Erythroblast (primary cell): ENCODE measurements at regions not wholly inside any gene's neighbourhood (a gene's known extent, or its start where the extent isn't known, plus 50 kb on each side); places are given as distances from the start of the nearest gene placed in this dataset.
A peak's percentile ranks its signal among the peaks of the same experiment; 100 is the strongest.
"Not testable (repeated sequence)": the region's sequence is repeated elsewhere in the genome, so short reads cannot be mapped to it uniquely, and the experiment has no call there.

ENCODE experiments used
- DNase-seq, 2 experiments: peaks; one replicate each; lab custom pipeline; 2025; lab: John Stamatoyannopoulos, UW
- GATA1 ChIP-seq: IDR thresholded peaks from 2 replicates; pipeline ENCODE4 v1.6.1; 2011; ENCODE audit warnings: low read depth, mild to moderate bottlenecking, control low read depth, low read length, moderate library complexity
- POLR2A ChIP-seq: IDR thresholded peaks from 2 replicates; pipeline ENCODE4 v1.6.1; 2011; ENCODE audit warnings: mild to moderate bottlenecking, low read length

- no peak for DNase-seq
- TF ChIP-seq GATA1: no peak
- TF ChIP-seq POLR2A: no peak
These were observed 631.5 kb upstream of the RBFOX1 start for GRCh38 chr16:6701096-6701495.

- no peak for DNase-seq
- TF ChIP-seq GATA1: no peak
- TF ChIP-seq POLR2A: no peak
These were observed 634.1 kb upstream of the RBFOX1 start for GRCh38 chr16:6698548-6698947.

- no peak for TF ChIP-seq POLR2A
- TF ChIP-seq GATA1: no peak
- no peak for DNase-seq
These were observed 637.0 kb upstream of the RBFOX1 start for GRCh38 chr16:6695666-6696065.

GRCh38 chr16:6694636-6695035 lies 638.0 kb upstream of the RBFOX1 start:
- DNase-seq: no peak
- TF ChIP-seq POLR2A (no peak), GATA1 (no peak)

GRCh38 chr16:6693418-6693817 lies 639.2 kb upstream of the RBFOX1 start:
- not testable (repeated sequence) for DNase-seq

- TF ChIP-seq GATA1 (no peak), POLR2A (no peak)
- DNase-seq: no peak
These were observed 639.8 kb upstream of the RBFOX1 start for GRCh38 chr16:6692874-6693273.

- DNase-seq: no peak
- TF ChIP-seq GATA1 (no peak), POLR2A (no peak)
These were observed 641.9 kb upstream of the RBFOX1 start for GRCh38 chr16:6690741-6691140.

GRCh38 chr16:6689643-6690042 lies 643.0 kb upstream of the RBFOX1 start:
- TF ChIP-seq POLR2A (no peak), GATA1 (no peak)
- DNase-seq: no peak

- TF ChIP-seq POLR2A: no peak
- no peak for TF ChIP-seq GATA1
- DNase-seq: no peak
These were observed 645.1 kb upstream of the RBFOX1 start for GRCh38 chr16:6687593-6687992.

- DNase-seq: peak in 1 of 2 experiments; percentile 23
- TF ChIP-seq POLR2A (no peak), GATA1 (no peak)
These were observed 648.5 kb upstream of the RBFOX1 start for GRCh38 chr16:6684076-6684673.

GRCh38 chr16:6682142-6682811 lies 650.4 kb upstream of the RBFOX1 start:
- DNase-seq: peak; percentile 15 to 29
- TF ChIP-seq GATA1 (no peak), POLR2A (no peak)

- TF ChIP-seq POLR2A (no peak), GATA1 (no peak)
These were observed 654.1 kb upstream of the RBFOX1 start for GRCh38 chr16:6678586-6678985.

GRCh38 chr16:6674071-6674470 lies 658.6 kb upstream of the RBFOX1 start:
- TF ChIP-seq GATA1 (no peak), POLR2A (no peak)
- DNase-seq: no peak

More at GRCh38 chr16:6678586-6678985, 654.1 kb upstream of the RBFOX1 start:
- DNase-seq: no peak

GRCh38 chr16:6672507-6672906 lies 660.1 kb upstream of the RBFOX1 start:
- no peak for DNase-seq
- TF ChIP-seq POLR2A (no peak), GATA1 (no peak)

GRCh38 chr16:6667393-6667792 lies 665.3 kb upstream of the RBFOX1 start:
- no peak for DNase-seq
- TF ChIP-seq GATA1: no peak
- no peak for TF ChIP-seq POLR2A

- no peak for DNase-seq
- TF ChIP-seq GATA1 (no peak), POLR2A (no peak)
These were observed 667.5 kb upstream of the RBFOX1 start for GRCh38 chr16:6665126-6665525.
